ENCODE measurements at regions not wholly inside any gene's neighbourhood (a gene's known extent, or its start where the extent isn't known, plus 50 kb on each side); places are given as distances from the start of the nearest gene placed in this dataset.

- no peak for TF ChIP-seq CTCF (conservative IDR thresholded peaks at IDR 0.05)
- no peak for TF ChIP-seq EZH2 (IDR thresholded peaks at IDR 0.05; ENCODE audit: low read depth)
Measured at GRCh38 chr6:154604119-154604518, 93.6 kb upstream of the CNKSR3 start.
